ENCODE measurements at regions not wholly inside any gene's neighbourhood (a gene's known extent, or its start where the extent isn't known, plus 50 kb on each side); places are given as distances from the start of the nearest gene placed in this dataset.

DNA sequence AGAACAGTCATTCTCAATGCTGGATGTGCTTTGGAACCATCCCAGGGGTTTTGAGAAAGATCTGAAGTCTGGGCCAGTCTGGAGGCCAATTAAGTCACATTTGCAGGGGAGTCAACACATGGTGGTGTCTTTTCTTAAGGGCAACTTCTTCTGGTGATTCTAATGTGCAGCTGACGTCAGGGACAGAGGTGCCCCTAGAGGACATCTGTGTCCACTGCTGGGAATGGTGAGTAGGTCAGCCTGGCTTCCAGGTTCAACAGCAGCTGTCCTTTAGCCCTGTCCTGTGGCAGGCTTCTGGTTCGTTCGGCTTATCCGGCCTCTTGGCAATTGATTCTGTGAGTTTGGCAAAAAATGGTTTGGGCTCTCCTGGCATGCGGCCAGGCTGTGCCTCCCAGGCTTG is 269.7 kb upstream of the HABP2 start:
- Histone ChIP-seq H3K27ac (ENCODE audit: low read depth, low read length, poor library complexity, severe bottlenecking) (no peak overlapping the region), H3F3A (ENCODE audit: insufficient read depth, low read length) (no peaks in the 10 kb centered on the region), H3K4me2 (ENCODE audit: low read length) (no peak overlapping the region), H3K36me3 (ENCODE audit: insufficient read depth, low read length) (no peaks in the 10 kb centered on the region), H3K4me3 (ENCODE audit: low read depth, low read length, poor library complexity, severe bottlenecking) (no peak overlapping the region), H3K9me3 (ENCODE audit: low read length) (no peaks in the 10 kb centered on the region), H3K9ac (ENCODE audit: low read length) (no peak overlapping the region), H3K9me2 (ENCODE audit: low read depth, low read length) (no peaks in the 10 kb centered on the region), H3K4me1 (ENCODE audit: insufficient read depth, low read length, severe bottlenecking) (no peaks in the 10 kb centered on the region), H2AFZ (ENCODE audit: low read length) (no peak overlapping the region), H4K20me1 (ENCODE audit: insufficient read depth, low read length) (no peaks in the 10 kb centered on the region), H3K79me2 (ENCODE audit: insufficient read depth, low read length) (no peaks in the 10 kb centered on the region), H3K27me3 (ENCODE audit: insufficient read depth, low read length) (no peaks in the 10 kb centered on the region)
- TF ChIP-seq EZH2 (IDR thresholded peaks at IDR 0.05; ENCODE audit: borderline replicate concordance, low read length) (no peak), CTCF (IDR thresholded peaks at IDR 0.05; ENCODE audit: low read length) (no peak)

DNA sequence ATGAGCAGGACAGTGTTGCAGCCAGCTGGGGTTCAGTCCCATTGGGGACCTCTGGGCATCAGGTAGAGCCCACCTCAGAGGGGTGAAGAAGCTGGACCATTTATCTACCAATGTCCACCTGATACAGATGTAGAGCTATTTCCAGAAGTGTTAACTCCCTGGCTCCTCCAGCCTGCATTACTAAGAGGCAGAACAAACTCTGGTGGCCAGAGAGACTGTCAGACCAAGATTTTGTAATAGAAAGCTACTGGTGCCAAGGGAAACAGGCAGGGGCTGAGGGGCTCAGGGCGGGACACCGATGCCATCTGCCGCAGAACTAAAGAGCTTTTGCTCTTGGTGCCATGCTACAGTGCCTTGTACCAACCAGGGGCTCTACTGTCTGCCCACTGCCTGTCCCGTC is 268.2 kb upstream of the HABP2 start:
- Histone ChIP-seq H3K27me3 (ENCODE audit: insufficient read depth, low read length) (no peaks in the 10 kb centered on the region), H3K4me3 (ENCODE audit: low read depth, low read length, poor library complexity, severe bottlenecking) (no peak overlapping the region), H3K36me3 (ENCODE audit: insufficient read depth, low read length) (no peaks in the 10 kb centered on the region), H2AFZ (ENCODE audit: low read length) (no peak overlapping the region), H3K9me2 (ENCODE audit: low read depth, low read length) (no peaks in the 10 kb centered on the region), H3K4me1 (ENCODE audit: insufficient read depth, low read length, severe bottlenecking) (no peaks in the 10 kb centered on the region), H3K9ac (ENCODE audit: low read length) (no peak overlapping the region), H3K79me2 (ENCODE audit: insufficient read depth, low read length) (no peaks in the 10 kb centered on the region), H3K9me3 (ENCODE audit: low read length) (no peaks in the 10 kb centered on the region), H4K20me1 (ENCODE audit: insufficient read depth, low read length) (no peaks in the 10 kb centered on the region), H3K4me2 (ENCODE audit: low read length) (no peak overlapping the region), H3F3A (ENCODE audit: insufficient read depth, low read length) (no peaks in the 10 kb centered on the region), H3K27ac (ENCODE audit: low read depth, low read length, poor library complexity, severe bottlenecking) (no peak overlapping the region)
- TF ChIP-seq CTCF (IDR thresholded peaks at IDR 0.05; ENCODE audit: low read length) = no peak
- no peak for TF ChIP-seq EZH2 (IDR thresholded peaks at IDR 0.05; ENCODE audit: borderline replicate concordance, low read length)

DNA sequence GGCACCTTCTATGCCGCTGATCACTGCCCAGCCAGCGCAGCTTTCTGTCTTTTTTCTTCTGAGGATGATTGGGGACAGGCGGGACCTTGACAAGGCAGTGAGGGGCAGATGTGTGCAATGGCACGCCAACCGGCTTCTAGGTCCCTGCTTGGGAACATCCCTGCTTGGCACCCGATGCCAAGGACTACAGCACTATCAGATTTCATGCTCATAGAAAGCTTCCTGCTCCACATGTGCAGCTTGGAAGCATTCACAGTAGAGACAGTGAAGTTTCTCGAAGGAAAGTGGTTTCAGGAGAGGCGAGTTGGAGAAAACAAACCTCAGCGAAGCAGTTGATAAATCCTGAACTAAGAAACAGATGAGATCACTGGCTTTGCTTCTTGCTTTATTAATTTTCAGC is 267.5 kb upstream of the HABP2 start:
- no peaks in the 10 kb centered on the region for H3K9me3 ChIP-seq (ENCODE audit: low read length)
- no peak overlapping the region for H2AFZ ChIP-seq (ENCODE audit: low read length)
- H3K79me2 ChIP-seq (ENCODE audit: insufficient read depth, low read length) = no peaks in the 10 kb centered on the region
- H3K4me1 ChIP-seq (ENCODE audit: insufficient read depth, low read length, severe bottlenecking) = no peaks in the 10 kb centered on the region
- H3K9ac ChIP-seq (ENCODE audit: low read length) = no peak overlapping the region
- H3K4me2 ChIP-seq (ENCODE audit: low read length) = no peak overlapping the region
- no peak for TF ChIP-seq CTCF (IDR thresholded peaks at IDR 0.05; ENCODE audit: low read length)
- TF ChIP-seq EZH2 (IDR thresholded peaks at IDR 0.05; ENCODE audit: borderline replicate concordance, low read length) = no peak
- H3K27ac ChIP-seq (ENCODE audit: low read depth, low read length, poor library complexity, severe bottlenecking) = no peak overlapping the region
- no peaks in the 10 kb centered on the region for H3F3A ChIP-seq (ENCODE audit: insufficient read depth, low read length)
- no peak overlapping the region for H3K4me3 ChIP-seq (ENCODE audit: low read depth, low read length, poor library complexity, severe bottlenecking)
- H3K9me2 ChIP-seq (ENCODE audit: low read depth, low read length) = no peaks in the 10 kb centered on the region
- H3K27me3 ChIP-seq (ENCODE audit: insufficient read depth, low read length) = no peaks in the 10 kb centered on the region
- no peaks in the 10 kb centered on the region for H3K36me3 ChIP-seq (ENCODE audit: insufficient read depth, low read length)
- H4K20me1 ChIP-seq (ENCODE audit: insufficient read depth, low read length) = no peaks in the 10 kb centered on the region

Data from OCI-LY1 (cell line).